ENCODE measurements at regions not wholly inside any gene's neighbourhood (a gene's known extent, or its start where the extent isn't known, plus 50 kb on each side); places are given as distances from the start of the nearest gene placed in this dataset.

GRCh38 chr6:160911949-160912348 is 79.6 kb upstream of the MAP3K4 start:
- DNase-seq = no peak

DNA sequence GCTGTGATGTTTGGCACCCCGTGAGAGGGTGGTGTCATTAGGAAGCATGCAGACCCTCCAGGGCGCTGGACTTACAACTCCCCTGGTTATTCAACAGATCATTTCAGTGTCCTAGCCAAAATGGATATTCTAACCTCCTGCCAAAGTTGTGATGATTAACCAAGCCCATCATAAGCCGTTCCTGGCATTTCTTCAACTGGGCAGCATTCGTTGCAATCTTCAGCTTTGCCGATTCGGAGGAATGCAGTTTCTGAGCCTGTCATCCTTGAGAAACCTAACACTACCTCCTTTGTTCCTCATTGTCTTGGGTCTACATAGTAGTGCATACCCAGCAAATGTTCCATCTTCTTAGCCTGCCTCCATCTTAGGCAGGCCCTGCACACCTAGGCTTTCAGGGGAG is 79.2 kb upstream of the MAP3K4 start:
- DNase-seq = no peak

DNA sequence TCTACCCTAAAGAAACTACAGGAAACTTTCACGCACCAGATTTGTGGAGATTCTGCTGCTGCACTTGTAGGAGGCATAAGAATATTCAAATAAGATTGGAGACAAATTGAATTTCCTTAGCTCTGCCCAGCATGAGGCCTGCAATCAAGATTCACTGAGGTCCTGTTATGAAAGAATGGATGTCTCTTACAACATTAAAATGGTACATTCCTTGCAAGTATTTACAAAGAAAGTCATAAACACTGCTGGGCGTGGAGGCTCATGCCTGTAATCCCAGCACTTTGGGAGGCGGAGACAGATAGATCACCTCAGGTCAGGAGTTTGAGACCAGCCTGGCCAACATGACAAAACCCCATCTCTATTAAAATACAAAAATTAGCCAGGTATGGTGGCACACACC is 74.0 kb upstream of the MAP3K4 start:
- DNase-seq = no peak

- DNase-seq = no peak
Observed at GRCh38 chr6:160919723-160920440, 71.7 kb upstream of the MAP3K4 start.

DNA sequence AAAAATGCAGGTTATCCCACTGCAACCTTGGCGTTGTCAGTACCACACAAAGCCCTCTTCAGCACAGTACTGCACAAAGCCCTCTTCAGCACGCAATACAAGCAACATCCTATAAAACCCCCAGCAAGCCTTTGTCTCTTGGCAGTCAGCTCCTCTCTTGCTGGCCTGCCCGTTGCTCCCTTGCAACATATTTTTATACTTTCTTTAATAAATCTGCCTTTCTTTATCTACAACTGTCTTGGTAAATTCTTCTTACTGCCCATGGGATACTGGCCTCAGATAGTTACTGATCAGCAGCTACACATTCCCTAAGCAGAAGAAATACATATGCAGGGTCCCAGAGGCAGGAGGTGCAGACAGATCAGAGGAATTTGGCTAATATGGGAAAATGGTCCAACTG is 70.5 kb upstream of the MAP3K4 start:
- DNase-seq = no peak

GRCh38 chr6:160926281-160927276 is 65.0 kb upstream of the MAP3K4 start:
- DNase-seq = no peak

DNA sequence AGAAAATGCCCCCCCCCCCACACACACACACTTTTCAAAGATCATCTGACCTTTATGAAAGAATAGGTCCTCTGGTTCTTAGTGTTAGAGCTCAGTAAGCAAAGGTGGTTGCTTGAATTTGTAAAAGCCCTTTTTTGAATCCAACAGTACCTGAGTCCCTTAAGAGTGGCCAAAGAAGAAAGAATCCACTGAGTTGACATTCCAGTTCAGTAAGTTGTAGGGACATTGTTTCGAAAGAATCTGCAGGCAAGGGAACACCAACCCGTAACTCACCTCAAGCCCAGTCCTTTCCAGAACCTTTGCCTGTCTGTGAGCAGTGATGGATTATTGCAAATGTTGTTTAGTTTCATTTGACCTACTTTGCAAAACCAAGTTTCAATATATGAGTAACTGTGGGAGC is 64.2 kb upstream of the MAP3K4 start:
- DNase-seq = no peak

GRCh38 chr6:160929361-160929760 is 62.2 kb upstream of the MAP3K4 start:
- no peak for DNase-seq

DNA sequence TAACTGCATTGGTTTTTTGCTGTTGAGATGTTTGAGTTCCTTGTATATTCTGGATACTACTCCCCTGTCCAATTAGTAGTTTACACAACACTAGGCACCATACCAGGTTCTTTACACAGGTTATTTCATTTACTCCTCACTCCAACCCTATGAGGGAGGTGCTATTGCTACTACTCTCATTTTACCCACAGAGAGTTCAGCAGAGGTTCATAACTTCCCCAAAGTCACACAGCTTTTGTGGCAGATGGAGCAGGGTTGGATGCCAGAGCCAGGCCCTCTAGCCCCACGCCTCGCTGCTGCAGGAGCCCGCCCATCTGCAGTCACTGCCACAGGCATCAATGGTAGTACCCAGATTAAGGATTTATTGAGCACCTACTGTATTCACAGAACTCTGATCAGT is 61.7 kb upstream of the MAP3K4 start:
- no peak for DNase-seq

- DNase-seq = peak; percentile 85
Observed at GRCh38 chr6:160930547-160931377, 60.8 kb upstream of the MAP3K4 start.

- no peak for DNase-seq
Observed at GRCh38 chr6:160931378-160932310, 59.9 kb upstream of the MAP3K4 start.

GRCh38 chr6:160933256-160933655 is 58.3 kb upstream of the MAP3K4 start:
- DNase-seq = no peak

- no peak for DNase-seq
Observed at GRCh38 chr6:160934157-160934556, 57.4 kb upstream of the MAP3K4 start.

DNA sequence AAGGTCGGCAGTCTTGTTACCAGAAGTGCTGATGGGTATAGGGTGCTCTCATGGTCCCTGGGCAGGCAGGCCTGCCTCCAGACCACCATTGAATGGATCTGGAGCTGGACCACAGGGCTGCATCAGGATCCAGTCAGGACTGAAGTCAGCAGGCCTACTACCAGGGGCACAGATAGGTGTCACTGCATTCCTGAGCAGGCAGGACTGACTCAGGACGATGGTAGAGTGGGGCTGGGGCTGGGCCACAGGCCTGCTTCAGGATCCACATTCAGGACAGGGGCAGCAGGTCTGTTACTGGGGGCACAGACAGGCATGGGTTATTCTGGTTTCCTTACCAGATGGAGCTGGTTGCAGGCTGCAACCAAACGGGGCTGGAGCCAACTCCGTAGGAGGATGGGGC is 51.4 kb upstream of the MAP3K4 start:
- DNase-seq = no peak

All from femur (tissue), 1 donor.